Parathyroid adenoma (tissue), 2 donors: ENCODE measurements at regions not wholly inside any gene's neighbourhood (a gene's known extent, or its start where the extent isn't known, plus 50 kb on each side); places are given as distances from the start of the nearest gene placed in this dataset.

Source experiments
- H2AFZ ChIP-seq: fragments of 300-600 bp; sonication (generic); one replicate; pipeline ENCODE4 v1.7.0; 2017; ENCODE audit warnings: antibody characterized with exemption, mild to moderate bottlenecking
- H3K27ac ChIP-seq: fragments of 300-600 bp; sonication (generic); one replicate; pipeline ENCODE4 v1.7.0; 2017
- H3K27me3 ChIP-seq: fragments of 300-600 bp; sonication (generic); one replicate; pipeline ENCODE4 v1.7.0; 2017; ENCODE audit warnings: low read length; ENCODE audit not compliant: control insufficient read depth, insufficient read depth
- H3K36me3 ChIP-seq: fragments of 300-600 bp; sonication (generic); one replicate; pipeline ENCODE4 v1.7.0; 2017; ENCODE audit warnings: low read length; ENCODE audit not compliant: control insufficient read depth, insufficient read depth
- H3K4me1 ChIP-seq: fragments of 300-600 bp; sonication (generic); one replicate; pipeline ENCODE4 v1.7.0; 2017; ENCODE audit warnings: control low read depth
- H3K4me2 ChIP-seq: fragments of 300-600 bp; sonication (generic); one replicate; pipeline ENCODE4 v1.7.0; 2017; ENCODE audit warnings: low read length
- H3K4me3 ChIP-seq: fragments of 300-600 bp; sonication (generic); one replicate; pipeline ENCODE4 v1.7.0; 2017; ENCODE audit warnings: low read depth, low read length
- H3K79me2 ChIP-seq: fragments of 300-600 bp; sonication (generic); one replicate; pipeline ENCODE4 v1.7.0; 2017; ENCODE audit warnings: control low read depth
- H3K9ac ChIP-seq: fragments of 300-600 bp; sonication (generic); one replicate; pipeline ENCODE4 v1.7.0; 2017; ENCODE audit warnings: mild to moderate bottlenecking
- H3K9me3 ChIP-seq: fragments of 300-600 bp; sonication (generic); one replicate; pipeline ENCODE4 v1.7.0; 2017; ENCODE audit warnings: low read length; ENCODE audit not compliant: control insufficient read depth
- CTCF ChIP-seq: fragments of 300-600 bp; sonication (generic); IDR thresholded peaks from one replicate; pipeline ENCODE4 v1.7.0; 2017; ENCODE audit warnings: antibody characterized with exemption, mild to moderate bottlenecking
- donor health status: primary hyperparathyroidism.

GRCh38 chr3:102670986-102671385 is 236.2 kb downstream of the ZPLD1 start:
- Histone ChIP-seq H3K9me3 (no peaks in the 10 kb centered on the region), H2AFZ (no peak overlapping the region), H3K4me2 (no peak overlapping the region), H3K4me1 (no peaks in the 10 kb centered on the region), H3K27me3 (no peaks in the 10 kb centered on the region), H3K79me2 (no peaks in the 10 kb centered on the region), H3K9ac (no peak overlapping the region), H3K36me3 (no peaks in the 10 kb centered on the region), H3K27ac (no peak overlapping the region), H3K4me3 (no peak overlapping the region)
- TF ChIP-seq CTCF, result no peak

DNA sequence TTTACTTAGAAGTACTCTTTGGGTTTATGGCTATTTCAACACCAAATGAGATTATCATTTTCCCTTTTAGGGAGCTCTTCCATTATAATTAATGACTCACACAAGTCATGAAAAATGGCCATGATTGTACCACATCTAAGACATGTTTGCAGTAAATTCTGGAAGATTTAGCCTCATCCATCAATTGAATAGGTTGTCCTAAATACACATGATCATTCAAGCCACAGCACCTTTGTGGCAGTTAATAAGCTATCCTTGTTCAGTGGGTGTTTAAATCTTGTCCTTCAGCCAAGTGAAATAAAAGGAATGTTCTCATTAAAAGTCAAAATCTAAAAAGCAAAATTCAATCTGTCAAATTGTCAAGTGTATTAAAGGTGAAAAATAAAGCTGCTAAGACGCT is 237.5 kb downstream of the ZPLD1 start:
- Histone ChIP-seq H3K36me3 (no peaks in the 10 kb centered on the region), H3K27ac (no peak overlapping the region), H2AFZ (no peak overlapping the region), H3K27me3 (no peaks in the 10 kb centered on the region), H3K9me3 (no peaks in the 10 kb centered on the region), H3K79me2 (no peaks in the 10 kb centered on the region), H3K4me1 (no peaks in the 10 kb centered on the region), H3K4me2 (no peak overlapping the region), H3K4me3 (no peak overlapping the region), H3K9ac (no peak overlapping the region)
- no peak for TF ChIP-seq CTCF

DNA sequence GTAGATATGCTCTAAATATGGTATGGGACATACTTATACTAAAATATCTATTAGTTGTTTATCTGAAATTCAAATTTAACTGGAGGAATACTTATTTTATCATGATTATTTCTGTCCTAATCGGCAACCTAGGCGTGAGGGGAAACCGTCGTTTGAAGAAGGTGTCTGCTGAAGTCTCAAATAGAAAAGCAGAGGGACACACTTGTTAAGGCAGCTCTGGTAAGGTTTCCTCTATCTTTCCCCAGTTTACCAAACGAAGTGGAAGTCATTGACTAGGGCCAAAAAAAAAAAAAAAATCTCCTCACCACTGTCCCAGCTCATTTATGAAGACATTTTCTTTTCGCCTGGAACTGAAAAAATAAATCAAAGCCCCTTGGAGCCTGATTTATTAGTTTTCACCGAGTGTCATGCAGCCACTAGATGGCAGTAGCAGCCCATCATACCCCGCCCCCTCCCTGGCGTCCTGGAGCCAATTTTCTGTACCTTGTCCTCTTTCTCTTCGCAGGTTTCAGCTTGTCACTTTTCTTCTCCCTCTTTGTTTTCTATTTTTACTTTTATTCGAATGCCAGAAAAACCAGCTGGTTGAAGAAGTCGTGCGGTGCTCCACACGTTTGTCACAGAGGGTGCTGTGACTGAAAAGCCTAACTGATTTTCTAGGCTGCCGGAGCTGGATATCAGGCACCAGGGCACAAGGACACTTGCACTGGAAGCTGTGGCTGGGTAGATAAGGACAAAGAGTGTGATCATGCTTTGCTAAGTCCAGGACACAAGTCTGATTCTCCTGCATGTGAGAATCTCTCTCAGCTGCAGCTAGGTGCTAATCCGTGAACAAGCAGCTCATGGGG is 238.7 kb downstream of the ZPLD1 start:
- H3K9ac ChIP-seq, result no peak overlapping the region
- TF ChIP-seq CTCF, result peak; percentile 56
- peak overlapping the region; percentile 65 for H2AFZ ChIP-seq
- no peak overlapping the region for H3K27ac ChIP-seq
- H3K79me2 ChIP-seq, result no peaks in the 10 kb centered on the region
- H3K27me3 ChIP-seq, result no peaks in the 10 kb centered on the region
- no peak overlapping the region for H3K4me3 ChIP-seq
- H3K36me3 ChIP-seq, result no peaks in the 10 kb centered on the region
- peak overlapping the region; percentile 55 for H3K4me2 ChIP-seq
- no peaks in the 10 kb centered on the region for H3K4me1 ChIP-seq
- H3K9me3 ChIP-seq, result no peaks in the 10 kb centered on the region

DNA sequence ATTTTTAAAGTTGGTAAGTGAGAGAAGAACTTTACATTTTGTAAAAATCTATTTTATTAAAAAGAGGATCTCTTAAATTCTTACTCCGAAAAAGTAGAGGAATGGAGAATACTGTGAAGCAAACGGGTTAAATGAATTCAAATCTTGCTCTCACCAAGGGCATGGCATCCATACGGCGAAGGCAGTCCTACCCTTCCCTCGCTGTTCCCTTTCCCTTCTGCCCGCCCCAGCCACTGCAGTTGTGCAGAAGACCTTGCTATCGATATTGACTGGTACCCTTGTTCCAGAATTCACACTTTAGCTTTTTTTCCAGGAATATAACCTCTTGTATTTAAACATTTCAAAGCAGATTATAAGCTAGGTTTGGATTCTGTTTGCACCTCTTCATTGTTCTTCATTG is 239.5 kb downstream of the ZPLD1 start:
- no peaks in the 10 kb centered on the region for H3K27me3 ChIP-seq

More for the DNA sequence above, 239.5 kb downstream of the ZPLD1 start:
- Histone ChIP-seq H3K27ac (no peak overlapping the region), H3K36me3 (no peaks in the 10 kb centered on the region), H3K4me1 (no peaks in the 10 kb centered on the region), H3K9ac (no peak overlapping the region), H3K79me2 (no peaks in the 10 kb centered on the region), H3K9me3 (no peaks in the 10 kb centered on the region), H2AFZ (no peak overlapping the region), H3K4me2 (no peak overlapping the region), H3K4me3 (no peak overlapping the region)
- TF ChIP-seq CTCF, result no peak
